Vagina (tissue), 2 donors: ENCODE measurements at regions not wholly inside any gene's neighbourhood (a gene's known extent, or its start where the extent isn't known, plus 50 kb on each side); places are given as distances from the start of the nearest gene placed in this dataset.

Experiments
- CTCF ChIP-seq, 3 experiments: fragments of 450-650 bp in 2 of 3; fragments of 200-600 bp in 1 of 3; sonication (generic) in 1 of 3; IDR thresholded peaks; one replicate each; pipeline ENCODE4 v1.5.1; 2017 to 2019; ENCODE audit warnings: antibody characterized with exemption in 3 of 3, mild to moderate bottlenecking in 2 of 3, moderate library complexity in 2 of 3
- POLR2A ChIP-seq, 2 donors: fragments of 450-650 bp; IDR thresholded peaks; one replicate each; pipeline ENCODE4 v1.6.1; 2017; ENCODE audit warnings: antibody characterized with exemption in 2 of 2, mild to moderate bottlenecking in 2 of 2, moderate library complexity in 2 of 2

GRCh38 chr5:26026044-26026443 is 1012.3 kb downstream of the CDH9 start:
- TF ChIP-seq POLR2A (IDR thresholded peaks at IDR 0.05) (no peak), CTCF (IDR thresholded peaks at IDR 0.05) (no peak)
